Fibroblast of gingiva (primary cell): ENCODE measurements at regions not wholly inside any gene's neighbourhood (a gene's known extent, or its start where the extent isn't known, plus 50 kb on each side); places are given as distances from the start of the nearest gene placed in this dataset.

Experiments used
- DNase-seq: peaks from one replicate; pipeline ENCODE4 v3.0.0-alpha.2; 2011; ENCODE audit warnings: low read depth

DNA sequence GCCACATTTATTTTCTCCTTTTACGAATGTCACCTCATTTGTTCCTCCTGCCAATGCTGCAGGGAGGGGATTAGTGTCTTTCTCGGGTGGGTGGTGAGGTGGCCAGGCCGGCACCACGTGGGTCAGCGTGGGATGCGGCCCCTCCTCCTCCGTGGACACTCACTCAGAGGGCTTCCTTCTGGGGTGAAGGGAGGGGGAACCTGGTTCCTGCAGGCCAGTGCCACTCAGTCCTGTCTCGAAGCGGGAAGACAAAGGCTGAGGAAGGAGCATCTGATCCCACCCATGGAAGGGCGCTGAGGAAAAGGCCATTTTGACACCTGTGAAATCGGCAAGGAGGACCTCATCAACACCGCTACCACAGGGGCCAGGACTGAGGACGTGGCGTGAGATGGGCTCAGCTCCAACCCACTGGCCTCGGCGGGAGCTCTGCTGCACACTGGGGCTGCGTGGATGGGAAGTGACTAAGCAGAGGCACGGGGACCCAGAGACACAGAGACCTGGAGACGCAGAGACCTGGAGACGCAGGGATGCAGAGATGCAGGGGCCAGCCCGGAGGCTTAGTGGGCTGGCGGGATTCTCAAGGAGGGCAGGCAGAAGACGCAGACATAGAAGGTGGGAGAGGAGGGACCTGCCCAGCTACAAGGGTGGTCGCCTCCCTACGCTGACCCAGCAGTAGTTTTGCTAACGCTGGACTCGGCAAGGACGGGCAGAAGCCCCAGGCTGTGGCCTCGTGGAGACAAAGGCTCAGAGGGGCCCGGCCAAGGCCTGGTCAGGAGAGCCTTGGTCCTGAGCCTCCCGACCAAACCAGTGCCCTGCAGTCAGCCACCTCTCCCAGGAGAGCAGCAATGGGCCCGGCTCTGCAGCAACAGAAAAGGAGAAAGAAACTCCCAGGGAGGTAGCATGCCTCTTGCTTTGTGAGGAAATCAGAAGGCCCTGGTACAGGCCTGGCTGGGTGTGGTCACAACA lies 1071.2 kb downstream of the BRD1 start:
- DNase-seq, result no peak

DNA sequence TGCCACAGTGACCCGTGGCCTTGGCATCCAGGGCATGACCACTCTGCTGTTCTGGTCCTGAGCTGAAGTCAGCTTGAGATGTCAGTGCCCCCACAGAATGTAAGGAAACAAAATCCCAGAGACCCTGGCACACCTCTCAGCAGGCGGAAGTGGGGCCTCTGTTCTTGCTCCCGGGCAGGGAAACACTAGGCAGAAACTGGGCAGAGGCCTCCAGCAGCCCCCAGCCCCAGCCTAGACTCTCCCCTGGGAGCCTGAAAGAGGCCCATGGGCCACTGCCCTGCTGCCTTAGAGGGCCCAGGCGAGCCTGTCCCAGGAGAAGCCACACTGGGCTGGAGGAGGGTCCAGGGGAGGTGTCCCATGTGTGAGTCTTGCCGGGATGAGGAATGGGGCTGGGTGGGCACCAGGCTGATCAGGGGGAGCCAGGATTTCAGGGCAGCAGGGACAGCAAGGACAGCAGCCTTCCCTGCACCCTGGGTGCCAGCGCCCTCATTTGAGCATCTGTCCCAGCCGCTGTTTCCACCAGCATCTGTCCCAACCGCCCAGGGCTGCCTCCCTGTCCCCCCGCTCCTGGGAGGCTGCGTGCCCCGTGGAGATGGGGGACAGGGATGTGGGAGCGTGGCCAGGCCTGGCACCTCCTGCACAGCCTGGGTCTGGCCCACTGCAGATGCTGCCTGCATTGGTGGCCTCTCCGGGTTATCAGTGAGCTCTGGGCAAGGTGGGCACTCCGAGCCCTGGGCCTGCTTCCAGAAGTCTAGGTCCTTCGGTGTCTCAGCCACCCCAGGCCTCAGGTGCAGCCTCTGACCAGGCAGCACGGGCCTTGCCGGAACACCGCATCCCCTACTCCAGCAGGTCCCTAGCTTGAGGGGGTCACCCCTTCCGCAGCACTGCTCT lies 1072.4 kb downstream of the BRD1 start:
- no peak for DNase-seq

DNA sequence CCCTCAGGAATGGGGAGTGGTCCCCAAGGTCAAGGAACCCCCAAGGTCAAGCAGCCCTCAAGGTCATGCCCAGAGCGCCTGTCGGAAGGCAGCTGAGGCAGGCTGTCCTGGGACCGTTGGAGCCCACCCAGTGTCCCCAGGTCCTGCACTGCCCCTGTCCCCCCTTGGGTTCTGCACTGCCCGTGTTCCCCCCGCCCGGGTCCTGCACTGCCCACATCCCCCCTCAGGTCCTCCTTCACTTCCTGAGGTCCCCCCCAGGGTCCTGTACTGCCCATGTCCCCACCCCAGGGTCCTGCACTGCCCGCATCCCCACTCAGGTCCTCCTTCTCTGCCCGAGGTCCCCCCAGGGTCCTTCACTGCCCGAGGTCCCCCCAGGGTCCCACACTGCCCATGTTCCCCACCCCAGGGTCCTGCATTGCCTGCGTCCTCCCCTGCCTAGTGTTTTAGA lies 1073.0 kb downstream of the BRD1 start:
- DNase-seq, result no peak

DNA sequence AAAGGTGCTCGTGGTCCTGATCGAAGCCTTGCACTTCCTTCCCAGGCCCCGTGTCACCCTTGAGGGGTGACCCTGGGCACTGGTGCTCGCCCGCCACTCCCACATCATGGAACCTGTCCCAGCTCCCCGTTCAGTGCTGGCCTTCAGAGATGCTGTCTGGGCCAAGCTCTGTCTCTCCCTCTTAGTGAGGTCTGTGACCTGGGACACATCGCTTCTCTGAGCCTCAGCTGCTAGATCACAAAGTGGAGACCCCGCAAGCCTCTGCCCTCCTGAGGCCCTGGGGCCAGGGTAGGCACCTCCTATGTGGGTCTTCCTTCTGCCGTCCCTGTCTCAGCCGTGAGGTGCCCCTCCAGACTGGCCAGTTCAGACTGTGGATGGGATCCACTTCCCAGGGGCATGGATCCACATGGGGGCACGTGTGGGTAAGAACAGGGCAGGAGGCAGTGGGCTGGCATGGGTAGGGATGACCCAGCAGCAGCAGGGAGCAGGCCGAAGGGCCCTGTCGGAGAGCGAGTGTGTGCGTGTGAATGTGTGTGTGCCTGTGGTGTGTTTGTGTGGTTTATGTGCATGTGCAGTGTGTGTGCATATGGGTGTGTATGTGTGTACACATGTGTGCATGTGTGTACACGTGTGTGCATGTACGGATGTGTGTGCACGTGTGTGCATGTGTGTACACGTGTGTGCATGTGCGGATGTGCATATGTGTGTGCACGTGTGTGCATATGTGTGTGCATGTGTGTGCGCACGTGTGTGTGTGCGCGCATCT lies 1073.7 kb downstream of the BRD1 start:
- DNase-seq, result no peak

DNA sequence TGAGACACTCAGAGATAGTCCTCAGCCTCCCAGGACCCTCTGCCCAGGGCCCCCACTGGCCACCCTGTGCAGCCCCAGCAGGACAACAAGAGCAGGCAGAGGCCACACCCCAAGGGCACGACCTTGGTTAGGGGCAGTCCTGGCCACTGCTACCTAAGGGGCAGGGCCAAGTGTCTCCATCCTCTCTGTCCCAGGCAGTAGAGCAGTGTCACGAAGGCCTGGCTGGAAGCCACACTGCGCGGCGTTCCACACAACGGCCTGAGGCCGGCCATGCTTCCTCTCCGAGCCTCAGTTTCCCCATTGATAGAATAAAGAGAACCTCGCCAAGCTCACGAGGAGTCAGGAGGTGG lies 1074.3 kb downstream of the BRD1 start:
- no peak for DNase-seq

DNA sequence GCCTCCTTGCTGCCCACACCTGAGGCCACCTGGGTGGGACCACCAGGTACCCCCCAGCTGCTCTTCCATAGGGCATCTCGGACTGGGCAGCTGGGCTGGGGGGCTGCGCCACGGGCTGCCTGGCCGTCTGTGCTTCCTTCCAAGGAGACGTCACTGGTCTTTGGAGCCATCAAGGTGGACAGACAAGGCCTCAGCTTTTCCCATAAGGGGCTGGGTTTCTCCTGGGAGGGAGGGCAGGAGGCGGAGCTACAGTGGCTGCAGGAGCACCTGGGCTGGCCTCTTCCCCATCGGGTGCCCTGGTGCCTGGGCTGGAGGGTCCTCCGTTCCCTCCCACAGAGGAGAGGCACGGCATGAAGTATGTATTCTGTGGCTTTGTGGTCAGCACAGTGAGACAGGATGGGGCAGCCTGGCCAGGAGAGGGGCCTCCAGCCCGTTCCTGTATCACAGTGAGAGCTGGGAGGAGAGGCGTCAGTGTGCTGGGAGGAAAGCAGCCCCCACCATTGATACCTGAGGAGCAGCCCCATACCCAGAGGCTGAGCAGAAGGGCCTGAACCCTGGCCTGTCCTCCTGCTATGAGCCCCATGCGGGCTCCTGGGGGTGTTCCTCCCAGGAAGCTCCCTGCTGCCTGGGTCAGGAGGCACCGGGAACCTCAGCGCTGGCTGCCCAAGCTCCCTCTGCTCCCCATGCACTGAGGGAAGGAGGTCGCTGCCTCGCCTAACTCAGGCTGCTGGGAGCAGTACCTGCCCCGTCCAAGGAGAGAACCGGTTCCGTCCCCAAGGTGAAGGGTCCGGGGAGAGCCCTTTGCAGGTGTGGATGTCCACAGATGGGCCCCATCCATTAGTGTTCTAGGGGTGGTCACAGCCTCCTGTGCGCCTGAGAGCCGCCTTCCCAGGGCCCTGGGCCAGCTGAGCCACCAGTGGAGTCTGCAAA lies 1075.0 kb downstream of the BRD1 start:
- DNase-seq, result no peak

DNA sequence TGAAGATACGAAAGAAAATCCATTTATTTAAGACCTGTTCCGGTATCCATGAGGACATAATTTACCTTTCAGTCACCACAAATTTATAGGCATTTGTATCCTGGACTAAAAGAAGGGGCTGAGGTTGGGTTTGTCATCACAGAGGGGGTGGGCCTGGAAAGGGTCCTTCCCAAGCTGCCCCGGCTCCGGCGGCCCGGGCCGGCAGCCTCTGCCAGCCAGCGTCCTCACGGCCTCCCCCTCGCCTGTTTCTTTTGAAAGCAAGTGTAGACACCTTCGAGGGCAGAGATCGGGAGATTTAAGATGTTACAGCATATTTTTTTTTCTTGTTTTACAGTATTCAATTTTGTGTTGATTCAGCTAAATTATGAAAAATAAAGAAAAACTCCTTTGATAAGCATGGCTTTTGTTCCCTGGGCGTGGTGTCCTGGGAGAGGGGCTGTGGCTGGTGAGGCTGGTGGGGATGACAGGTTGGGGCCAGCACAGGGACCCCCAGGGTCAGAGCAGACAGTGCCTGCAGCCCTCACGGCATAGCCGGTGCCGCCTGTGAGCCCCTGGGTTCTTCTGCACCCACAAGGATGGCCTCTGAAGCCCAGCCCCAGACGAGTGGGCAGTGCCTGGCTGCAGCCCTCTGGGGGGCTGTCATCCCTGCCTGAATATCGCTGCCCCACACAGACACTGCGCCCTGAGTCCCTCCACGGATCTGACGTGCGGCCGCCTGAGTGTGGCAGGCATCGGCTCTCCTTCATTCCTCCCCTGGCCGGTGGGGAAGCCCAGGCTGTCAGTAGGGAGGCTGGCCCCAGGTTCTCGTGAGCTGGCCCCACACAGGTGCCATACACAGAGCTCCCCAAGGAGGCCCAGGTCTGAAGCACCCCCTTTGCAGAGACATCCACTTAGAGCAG lies 1075.9 kb downstream of the BRD1 start:
- DNase-seq, result no peak

DNA sequence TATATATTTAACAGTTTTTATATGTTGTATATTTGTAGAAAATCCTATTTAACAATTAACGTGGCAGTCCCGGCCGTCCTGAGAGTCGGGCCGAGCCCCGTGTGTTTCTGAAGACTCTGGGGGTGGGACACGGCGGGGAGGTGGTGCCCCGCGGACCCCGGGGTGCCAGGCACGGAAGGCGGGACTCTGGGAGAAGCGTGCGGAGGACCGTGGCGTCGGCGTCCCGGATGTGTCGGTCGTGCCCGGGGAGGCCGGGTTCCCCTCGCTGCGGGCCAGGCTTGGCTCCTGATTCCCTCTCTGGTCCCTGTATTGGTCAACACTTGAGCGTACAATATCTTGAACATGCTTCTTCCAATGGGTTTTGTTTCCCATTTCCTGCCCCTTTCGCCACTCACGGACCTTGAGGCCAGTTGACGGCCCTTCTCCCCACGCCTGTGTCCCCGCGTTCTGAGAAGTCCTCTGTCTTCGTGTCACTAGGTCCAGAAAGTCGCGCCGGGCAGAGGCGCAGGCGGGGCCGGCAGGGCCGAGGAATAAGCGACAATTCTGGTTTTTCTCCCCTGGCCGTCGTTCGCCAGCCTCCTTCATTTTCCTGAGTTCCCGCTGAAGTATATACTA lies 1076.7 kb downstream of the BRD1 start:
- no peak for DNase-seq

DNA sequence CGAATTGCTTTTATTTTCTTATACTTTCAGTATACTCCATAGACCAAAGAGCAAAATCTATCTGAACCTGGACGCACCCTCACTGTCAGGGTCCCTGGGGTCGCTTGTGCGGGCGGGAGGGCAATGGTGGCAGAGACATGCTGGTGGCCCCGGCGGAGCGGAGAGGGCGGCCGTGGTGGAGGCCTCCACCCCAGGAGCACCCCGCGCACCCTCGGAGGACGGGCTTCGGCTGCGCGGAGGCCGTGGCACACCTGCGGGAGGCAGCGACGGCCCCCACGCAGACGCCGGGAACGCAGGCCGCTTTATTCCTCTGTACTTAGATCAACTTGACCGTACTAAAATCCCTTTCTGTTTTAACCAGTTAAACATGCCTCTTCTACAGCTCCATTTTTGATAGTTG lies 1077.4 kb downstream of the BRD1 start:
- no peak for DNase-seq

DNA sequence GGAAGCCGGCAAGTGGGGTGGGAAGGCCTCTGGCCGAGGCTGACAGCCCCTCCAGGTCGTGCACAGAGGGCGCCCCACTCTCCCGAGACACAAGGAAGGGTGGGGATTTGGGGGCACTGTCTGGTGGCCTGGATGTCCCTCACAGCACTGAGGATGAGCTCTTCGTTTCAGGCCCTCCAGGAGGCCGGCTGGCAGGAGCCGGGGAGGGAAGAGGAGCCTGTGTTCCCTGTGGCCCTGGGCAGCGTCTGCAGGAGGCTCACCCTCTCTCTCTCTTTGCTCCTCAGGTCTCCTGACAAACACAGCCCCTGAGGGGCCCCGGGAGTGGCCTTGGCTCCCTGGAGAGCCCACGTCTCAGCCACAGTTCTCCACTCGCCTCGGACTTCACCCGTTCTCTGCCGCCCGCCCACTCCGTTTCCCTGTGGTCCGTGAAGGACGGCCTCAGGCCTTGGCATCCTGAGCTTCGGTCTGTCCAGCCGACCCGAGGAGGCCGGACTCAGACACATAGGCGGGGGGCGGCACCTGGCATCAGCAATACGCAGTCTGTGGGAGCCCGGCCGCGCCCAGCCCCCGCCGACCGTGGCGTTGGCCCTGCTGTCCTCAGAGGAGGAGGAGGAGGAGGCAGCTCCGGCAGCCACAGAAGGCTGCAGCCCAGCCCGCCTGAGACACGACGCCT lies 1078.0 kb downstream of the BRD1 start:
- DNase-seq, result no peak

DNA sequence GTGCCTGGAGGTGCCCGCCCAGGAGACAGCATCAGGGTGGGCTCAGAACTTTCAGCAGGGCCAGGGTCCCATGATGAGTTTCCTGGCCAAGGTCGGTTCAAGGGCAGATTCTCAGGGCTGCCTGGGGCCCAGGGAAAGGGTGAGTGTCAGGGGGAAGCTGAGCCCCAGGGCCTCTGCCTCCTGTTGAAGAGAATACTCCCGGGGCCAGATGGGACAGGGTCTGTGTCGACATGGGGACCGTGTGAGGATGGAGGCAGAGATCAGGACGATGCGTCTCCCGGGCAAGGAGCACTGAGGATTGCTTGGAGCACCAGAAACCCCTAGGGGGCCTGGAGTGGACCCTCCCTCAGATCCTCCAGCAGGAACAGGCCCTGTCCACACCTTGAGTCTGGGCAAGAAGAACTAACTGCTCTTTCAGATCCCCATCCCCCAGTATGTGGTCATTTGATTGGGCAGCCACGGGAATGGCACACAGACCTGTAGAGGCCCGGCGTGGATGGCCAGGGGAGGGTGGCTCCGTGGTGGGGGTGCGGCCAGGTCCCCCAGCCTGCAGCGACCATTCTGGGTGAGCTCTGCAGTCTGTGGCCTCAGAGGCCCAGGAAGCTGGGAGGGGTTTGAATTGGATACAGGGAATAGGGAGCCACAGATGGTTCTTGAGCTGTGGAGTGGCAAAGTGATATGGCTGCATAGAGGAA lies 1078.7 kb downstream of the BRD1 start:
- DNase-seq, result no peak

DNA sequence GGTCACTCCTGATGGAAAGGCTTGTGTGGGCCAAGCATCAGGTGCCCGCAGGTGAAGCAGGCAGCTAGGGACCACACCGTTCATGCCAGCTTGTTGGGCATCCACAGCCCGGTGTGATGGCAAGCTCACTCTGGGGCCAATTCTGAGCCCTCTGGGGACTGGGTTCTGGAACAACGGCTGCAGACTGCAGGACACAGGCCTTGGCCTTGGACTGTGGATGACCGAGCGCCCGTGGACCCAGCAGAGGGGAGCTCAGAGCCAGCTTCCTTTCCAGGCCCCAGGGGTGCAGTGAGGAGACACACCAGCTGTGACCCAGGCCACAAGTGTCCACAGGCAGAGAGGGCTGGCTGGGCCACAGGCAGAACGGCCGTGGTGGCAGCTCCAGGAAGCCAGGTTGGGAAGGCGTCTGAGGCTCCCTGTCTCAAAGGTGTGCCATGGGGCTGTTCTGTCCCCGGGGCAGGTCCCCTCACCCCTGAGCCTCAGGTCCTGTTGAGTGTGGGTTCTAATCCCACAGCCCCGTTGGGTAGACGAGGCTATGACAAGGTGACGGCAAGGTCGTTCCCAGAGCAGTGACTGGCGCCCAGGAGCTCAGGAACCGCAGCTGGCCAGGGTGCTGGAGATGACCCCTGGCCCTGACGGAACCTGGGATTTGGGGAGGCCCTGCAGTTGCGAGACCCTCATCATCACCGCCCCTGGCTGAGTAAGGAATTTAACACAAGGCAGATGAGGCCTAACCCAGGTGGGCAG lies 1079.4 kb downstream of the BRD1 start:
- no peak for DNase-seq

DNA sequence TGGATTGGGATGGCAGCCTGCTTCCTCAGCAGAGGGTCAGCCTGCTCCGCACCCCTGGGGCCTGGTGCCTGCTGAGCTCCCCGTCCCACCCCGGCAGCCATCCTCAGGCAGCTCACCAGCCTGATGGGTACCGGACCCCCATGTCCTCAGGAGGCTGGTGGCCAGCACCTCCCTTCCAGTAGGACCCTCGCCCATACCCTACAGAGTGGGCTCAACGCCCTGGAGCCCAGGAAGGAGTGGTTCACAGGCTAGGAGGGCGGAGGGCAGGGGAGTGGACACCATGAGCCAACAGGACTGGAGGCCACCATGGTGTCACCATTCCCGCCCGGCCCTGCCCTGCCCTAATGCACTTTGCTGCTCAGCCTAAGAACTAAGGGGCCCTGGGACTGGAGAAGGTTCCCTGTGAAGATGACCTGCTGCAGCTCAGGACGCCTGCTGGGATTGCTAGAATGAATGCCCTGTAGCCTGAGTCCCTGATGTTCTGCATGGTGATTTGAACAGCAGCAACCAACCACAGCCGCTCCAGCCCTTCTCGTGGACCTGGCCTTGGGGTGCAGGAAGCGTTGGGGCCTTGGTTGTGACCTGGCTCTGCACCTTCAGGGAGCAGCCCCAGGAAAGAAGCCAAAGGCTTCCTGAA lies 1080.8 kb downstream of the BRD1 start:
- DNase-seq, result no peak

DNA sequence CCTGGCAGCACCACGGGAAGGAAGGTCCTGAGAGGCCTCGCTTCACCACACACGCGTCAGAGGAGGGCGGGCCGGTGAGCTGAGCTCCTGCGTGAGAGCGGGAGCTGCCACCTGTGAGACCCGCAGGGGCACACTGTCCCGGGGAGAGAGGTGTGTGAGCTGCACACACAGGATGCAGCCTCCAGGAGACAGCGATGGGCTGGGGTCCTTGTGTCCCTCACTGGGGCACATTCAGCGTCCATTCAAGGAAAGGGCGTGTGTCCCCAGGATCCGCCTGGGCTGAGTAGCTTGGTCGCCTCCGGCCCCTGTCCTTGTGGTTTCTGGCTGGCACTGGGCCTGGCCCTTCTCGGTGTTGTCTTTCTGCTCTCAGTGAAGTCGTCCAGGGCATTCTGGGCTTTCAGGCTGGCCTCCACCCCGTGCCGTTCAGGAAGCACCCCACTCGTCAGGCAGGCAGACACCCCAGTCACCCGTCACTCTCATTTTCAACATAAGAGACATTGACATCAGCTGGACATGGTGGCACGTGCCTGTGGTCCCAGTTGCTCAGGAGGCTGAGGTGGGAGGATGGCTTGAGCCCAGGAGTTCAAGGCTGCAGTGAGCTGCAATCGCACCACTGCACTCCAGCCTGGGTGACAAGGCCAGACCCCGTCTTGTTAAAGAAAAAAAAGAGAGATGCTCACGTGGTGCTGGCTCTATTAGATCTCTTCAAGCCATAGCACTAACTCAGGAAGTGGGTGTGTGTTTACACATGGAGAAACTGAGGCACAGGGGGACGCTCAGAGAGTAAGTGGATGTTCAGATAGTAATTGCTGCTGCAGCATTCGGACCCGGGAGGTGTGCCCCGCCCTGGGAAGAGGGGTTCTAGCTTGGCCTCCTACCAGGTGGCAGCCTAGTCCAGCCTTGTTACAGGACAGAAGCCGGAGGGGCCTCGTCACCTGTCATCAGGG lies 1081.6 kb downstream of the BRD1 start:
- DNase-seq, result no peak

DNA sequence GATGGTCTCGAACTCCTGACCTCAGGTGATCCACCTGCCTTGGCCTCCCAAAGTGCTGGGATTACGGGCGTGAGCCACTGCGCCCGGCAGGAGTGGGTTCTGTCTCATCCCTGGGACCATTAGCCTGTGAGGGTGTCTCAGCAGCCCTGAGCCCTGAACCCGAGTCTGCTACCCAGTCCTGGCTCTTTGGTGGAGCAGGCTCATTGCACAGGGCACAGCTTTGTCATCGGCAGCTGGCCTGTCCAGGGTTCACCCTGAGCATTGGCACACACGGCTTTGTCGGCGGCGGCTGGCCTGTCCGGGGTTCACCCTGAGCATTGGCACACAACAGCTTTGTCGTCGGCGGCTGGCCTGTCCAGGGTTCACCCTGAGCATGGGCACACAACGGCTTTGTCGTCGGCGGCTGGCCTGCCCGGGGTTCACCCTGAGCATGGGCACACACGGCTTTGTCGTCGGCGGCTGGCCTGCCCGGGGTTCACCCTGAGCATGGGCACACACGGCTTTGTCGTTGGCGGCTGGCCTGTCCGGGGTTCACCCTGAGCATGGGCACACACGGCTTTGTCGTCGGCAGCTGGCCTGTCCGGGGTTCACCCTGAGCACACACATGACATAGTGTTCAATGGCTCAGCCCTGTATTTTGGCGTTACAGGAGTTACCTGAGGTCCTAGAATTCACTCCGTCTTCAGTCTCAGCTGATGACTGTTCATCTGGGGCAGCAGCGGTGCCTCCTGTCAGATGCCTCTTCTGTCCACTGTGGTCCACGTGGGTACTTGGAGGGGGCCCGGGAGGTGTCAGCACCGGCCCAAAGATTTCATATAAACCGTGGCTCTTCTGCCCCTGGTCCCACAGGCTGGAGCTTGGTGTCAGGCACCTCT lies 1082.5 kb downstream of the BRD1 start:
- no peak for DNase-seq
